ENCODE measurements at regions not wholly inside any gene's neighbourhood (a gene's known extent, or its start where the extent isn't known, plus 50 kb on each side); places are given as distances from the start of the nearest gene placed in this dataset.

DNA sequence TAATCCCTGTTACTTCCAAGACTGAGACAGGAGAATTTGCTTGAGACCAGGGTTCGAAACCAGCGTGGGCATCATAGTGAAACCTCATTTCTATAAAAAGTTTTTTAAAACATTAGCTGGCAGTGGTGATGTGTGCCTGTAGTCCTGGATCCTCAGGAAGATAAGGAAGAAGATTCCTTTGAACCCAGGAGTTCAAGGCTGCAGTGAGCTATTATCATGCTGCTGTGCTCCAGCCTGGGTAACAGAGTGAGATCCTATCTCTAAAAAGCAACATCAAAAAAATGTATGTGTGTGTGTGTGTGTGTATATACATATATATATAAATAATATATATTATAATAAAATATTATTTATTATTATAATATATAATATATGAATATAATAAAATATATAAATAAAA is 1417.6 kb upstream of the CDH2 start:
- TF ChIP-seq, protein P1, sequence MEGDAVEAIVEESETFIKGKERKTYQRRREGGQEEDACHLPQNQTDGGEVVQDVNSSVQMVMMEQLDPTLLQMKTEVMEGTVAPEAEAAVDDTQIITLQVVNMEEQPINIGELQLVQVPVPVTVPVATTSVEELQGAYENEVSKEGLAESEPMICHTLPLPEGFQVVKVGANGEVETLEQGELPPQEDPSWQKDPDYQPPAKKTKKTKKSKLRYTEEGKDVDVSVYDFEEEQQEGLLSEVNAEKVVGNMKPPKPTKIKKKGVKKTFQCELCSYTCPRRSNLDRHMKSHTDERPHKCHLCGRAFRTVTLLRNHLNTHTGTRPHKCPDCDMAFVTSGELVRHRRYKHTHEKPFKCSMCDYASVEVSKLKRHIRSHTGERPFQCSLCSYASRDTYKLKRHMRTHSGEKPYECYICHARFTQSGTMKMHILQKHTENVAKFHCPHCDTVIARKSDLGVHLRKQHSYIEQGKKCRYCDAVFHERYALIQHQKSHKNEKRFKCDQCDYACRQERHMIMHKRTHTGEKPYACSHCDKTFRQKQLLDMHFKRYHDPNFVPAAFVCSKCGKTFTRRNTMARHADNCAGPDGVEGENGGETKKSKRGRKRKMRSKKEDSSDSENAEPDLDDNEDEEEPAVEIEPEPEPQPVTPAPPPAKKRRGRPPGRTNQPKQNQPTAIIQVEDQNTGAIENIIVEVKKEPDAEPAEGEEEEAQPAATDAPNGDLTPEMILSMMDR (IDR thresholded peaks at IDR 0.05): no peak
- TF ChIP-seq POLR2A (IDR thresholded peaks at IDR 0.05): no peak
- TF ChIP-seq POLR2AphosphoS5 (IDR thresholded peaks at IDR 0.05): no peak
